Right hindlimb (tissue), 1 donor: ENCODE measurements at regions not wholly inside any gene's neighbourhood (a gene's known extent, or its start where the extent isn't known, plus 50 kb on each side); places are given as distances from the start of the nearest gene placed in this dataset.

Source experiments
- DNase-seq: peaks from one replicate; pipeline ENCODE4 v3.0.0-alpha.2; 2018

DNA sequence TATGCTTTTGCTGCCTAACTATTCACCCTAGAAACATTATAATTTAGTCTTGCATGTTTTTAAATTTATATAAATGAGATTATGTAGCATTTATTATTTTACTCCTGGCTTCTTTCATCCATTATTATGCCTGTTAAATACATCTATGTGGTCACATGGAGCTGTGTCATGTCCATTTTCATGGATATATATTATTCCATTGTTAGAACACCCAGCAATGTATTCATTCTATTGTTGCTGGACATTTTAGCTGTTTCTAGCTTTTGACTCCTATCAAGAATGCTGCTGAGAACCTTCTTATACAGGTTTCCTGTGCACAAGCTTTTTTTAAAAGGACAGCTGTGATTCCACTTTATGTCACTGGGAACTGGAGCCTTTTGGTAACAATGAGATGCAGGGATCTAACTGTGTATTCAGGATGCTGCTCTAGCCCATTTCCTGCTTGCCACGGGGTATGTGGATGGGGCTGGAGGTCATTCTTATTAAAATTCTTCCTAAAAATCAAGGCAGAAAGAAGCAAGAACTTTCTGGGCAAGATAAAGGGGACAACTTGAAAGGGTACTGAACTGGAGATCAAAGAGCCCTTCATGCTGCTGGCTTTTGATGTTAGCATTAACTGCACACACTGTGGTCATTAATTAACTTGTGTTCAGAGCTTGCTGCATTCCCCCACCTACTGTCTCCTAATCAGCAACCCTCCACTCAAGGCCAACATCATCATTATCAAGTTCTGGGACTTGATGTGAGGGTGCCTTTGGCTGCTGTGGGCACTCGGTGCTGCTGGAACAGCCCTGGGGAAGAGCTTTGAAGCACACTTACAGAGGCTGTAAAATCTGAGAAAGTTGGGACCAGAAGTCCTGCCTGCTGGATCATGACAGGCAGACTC is 96.6 kb upstream of the AKIRIN2 start:
- no peak for DNase-seq

DNA sequence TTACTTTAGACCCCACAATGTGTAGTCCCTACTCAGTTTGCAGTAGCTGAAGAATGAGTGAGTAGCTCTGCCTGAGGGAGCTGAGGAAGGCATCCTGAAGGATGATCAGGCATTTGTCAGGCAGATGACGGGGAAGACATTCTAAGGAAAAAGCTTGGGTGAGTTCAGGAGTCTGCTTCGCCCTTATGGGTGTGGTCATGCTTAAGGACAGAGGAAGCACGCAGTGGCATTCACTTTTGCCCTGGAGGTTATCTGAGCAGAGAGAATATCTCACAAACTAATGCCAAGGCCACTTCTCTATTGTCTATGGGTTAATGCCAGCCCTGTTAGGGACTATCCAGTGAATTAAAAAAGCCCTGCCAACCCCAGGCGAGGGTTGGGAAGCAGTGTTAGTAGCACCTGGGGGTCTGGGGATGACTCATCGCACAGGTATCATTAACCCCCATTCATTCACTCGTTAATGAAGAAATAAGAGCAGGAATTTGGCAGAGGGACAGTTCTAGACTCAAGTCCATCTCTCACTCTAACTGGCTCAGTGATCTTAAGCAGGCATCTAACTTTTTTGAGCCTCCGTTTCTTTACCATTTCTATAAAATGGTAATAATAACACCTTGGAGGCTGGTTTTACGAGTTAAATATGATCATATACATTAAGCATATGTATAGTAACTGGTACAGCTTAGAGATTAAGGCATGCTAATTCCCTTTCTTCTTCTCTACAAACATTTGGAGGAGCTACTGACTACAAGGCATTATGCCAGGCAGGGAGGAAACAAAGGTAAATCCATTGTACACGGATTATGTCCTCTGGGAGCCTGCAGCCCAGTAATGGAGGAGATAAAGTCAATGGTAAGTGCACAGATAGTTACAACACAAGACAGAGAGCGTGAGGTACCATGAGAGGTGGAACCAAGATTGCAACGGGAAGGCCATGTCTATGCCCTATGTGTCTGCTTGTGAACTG is 93.2 kb upstream of the AKIRIN2 start:
- DNase-seq: no peak

DNA sequence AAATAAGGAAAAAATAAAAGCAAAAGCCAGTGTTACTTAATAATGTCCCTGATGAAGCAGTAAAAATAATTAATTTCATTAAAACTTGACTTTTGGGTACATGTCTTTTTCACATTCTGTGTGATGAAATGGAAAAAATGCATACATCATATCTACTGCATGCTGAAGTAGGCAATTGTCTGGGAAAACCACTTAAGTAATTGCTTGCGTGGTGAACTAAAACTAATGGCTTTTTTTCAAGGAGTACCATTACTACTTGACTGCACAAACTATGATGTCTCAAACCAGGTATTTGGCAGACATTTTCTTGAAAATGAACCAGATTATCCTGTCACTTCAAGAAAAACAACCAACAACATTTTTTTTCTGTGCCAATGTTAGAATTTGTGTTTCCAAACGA is 91.3 kb upstream of the AKIRIN2 start:
- no peak for DNase-seq

DNA sequence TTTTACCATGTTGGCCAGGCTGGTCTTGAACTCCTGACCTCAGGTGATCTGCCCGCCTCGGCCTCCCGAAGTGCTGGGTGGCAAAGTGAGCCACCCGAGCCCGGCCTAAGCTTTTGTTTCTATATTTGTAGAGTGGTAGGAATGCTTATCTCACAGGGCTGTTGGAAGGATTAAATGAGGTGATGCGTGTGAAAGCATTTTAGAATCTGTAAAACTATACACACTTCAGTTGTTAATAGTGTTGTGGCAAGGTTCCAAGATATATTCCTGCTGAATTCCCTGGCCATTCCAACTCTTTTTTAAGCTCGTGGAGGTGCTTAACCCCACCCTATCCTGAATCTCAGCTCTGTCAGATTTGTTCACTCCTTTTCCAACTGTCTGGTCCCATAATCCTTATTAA is 89.9 kb upstream of the AKIRIN2 start:
- no peak for DNase-seq

DNA sequence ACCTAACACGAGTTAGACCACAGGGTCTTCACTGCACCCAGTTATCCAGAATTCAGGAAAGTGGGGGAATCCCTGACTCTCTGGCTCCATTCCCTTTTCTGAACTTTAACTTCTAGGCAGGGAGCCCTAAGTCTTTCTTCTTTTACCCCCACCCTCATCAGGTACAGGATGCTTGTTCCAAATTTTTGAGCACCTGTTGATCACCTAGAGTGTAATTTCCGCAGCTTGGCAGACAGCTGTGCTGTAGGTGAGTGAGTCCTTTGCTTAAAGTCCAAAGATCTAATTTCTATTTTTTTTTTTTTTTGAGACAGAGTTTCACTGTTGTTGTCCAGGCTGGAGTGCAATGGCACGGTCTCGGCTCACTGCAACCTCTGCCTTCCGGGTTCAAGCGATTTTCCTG is 89.5 kb upstream of the AKIRIN2 start:
- DNase-seq: no peak

DNA sequence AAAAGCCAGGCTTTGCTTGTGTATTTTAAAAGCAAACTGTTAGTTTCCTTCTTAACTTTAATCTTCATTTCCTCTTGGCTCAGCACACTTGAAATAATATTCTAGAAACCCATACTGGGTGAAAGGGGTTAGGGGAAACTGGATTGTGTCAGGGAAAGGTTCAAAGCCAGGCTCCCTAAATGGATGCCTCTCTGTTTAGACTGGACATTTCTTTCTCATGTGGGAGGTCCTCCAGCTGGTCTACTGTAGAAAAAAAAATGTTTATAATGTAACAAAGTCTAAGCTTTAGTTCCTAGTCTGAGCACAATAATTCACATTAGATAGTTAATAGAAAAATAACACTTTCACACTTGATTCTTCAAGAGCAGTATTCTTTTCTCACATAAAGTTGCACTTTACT is 89.0 kb upstream of the AKIRIN2 start:
- DNase-seq: no peak

DNA sequence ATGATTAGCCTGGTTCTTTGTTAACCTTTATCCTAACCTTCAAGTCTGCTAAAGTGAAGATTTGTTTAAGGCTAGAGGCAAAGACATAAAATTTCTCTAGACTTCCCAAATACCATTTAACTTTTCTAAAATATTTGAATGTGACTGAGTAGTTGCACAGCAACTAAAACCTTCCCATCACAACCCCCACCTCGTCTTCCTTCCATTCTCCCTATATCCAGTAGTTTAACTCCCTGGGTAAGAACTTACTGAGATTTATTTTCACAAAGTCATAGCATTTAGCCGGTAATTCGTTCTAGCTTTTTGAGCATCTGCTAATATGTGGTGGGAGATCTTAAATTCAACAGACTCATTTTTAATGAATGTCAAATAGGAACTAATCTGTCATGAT is 87.9 kb upstream of the AKIRIN2 start:
- DNase-seq: no peak

DNA sequence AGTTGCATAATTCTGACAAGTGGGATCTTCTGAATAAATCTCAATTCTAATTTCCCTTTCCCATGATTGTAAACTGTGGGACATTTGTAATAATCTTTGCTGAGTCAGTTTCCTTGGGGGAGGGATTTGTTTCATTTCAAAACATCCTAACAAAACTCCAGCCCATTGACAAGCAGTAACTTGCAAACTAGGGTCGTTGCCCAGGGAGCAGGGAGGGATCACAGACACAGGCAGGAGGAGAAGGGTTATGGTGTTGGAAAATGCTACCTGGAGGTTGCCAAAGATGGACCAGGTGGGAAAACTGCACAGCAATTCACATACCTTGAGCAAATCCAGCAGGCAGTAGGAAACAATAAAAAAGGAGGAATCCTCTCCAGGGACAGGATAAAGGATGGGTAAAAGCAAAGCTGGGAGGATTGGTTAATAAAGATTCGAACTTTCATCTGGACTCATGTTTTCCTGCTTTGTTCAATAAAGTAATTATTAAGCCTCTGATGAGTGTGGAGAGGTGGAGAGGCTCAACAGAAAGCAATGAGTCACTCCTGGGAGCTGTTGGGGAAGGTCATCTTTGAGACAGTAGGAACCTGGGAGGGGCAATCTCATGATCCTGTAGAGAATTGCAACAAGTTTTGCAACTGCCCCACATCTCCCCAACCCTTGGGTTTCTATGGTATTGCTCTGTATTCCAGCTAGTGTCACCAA is 87.3 kb upstream of the AKIRIN2 start:
- DNase-seq: no peak

DNA sequence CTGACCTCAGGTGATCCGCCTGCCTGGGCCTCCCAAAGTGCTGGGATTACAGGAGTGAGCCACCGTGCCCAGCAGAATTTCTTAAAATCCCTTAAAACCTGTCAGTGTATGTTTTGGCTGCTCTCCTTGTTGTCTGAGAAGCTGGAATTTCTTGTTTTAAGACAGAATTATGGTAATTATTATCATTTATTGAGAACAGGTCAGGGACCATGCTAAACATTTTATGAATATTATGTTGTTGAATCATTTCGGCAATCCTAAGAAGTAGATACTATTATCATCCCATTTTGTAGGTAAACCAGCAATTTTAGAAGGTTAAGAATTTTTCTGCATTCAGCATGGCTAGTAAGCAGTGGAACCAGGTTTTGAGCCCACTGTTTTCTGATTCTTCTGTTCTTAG is 86.1 kb upstream of the AKIRIN2 start:
- no peak for DNase-seq

DNA sequence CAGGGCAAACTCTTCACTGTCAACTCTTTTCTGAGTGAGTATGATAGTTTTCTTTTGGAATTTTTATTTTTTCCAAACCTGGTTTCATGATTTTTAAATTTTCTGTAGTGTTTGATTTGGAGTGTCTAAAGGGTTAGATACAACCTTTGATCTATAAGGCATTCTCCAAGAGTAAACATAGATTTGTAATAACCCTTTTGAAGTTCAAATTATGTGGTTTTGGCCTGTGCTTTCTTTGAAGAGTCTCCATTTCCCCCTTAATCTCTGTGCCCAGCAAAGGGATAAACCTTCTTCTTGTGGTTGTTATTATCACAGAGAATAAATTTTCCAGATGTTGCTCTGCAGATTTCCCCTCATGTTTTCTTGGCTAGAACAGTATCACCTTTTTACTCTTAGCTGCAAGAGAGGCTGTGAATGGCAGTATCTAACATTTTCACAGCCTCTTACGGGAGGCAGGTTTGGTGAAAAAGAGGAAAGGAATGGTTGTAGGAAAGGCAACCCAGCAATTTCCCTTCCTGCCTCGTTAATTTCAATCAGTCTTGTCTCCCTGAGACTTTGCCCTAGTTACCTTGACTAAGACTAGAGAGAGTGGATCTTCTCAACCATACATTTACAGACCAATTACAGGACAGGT is 83.3 kb upstream of the AKIRIN2 start:
- DNase-seq: no peak

DNA sequence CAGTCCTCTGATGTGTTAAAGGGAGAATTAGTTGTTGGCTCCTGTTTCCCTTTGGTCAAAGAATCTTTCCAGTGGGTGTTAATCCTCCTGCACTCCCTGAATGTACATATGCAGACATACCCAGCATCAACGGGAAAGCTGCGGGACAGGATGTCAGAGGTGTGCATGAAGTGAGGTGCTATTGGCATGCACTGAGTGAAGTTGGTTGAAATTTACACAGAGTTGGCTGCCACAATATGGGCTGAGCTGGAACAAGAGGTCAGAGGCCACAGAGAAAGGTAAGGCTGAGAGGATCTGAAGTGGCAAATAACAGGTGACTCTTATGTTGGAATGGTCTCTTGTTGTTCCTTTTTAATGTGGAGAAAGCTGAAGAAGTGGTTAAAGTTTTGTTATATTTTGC is 82.7 kb upstream of the AKIRIN2 start:
- no peak for DNase-seq

DNA sequence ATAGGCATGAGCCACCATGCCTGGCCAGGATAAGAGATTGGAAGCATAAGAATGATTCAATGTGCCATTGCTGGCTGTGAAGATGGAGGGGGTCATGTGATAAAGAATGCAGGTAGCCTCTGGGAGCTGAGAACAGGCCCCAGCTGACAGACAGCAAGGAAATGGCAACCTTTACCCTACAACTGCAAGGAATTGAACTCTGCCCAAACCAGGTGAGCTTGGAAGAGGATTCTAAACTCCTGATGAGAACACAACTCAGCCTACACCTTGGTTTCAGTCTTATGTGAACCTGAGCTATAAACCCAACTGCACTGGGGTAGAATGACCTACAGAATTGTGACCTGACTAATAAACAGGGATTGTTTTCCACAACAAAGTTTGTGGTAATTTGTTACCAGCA is 82.0 kb upstream of the AKIRIN2 start:
- no peak for DNase-seq

DNA sequence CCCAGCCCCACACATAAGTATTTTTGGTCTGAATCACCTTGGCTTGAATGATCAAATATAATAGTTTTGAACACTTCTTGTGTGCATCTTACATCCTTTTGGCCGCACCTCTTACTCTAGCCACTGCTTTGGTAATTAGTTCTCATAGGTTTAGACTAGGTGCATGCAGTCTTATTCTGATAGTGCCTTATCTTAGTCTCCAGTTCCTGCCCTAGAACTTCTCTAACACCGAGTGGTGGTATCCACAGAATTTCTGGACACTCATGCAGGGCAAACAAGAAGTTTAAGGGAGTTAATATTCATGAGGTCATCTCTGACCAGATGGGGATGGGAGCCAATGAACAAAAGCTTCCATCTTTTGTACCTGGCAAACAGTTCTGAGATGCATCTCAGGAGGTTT is 77.5 kb upstream of the AKIRIN2 start:
- DNase-seq: no peak

DNA sequence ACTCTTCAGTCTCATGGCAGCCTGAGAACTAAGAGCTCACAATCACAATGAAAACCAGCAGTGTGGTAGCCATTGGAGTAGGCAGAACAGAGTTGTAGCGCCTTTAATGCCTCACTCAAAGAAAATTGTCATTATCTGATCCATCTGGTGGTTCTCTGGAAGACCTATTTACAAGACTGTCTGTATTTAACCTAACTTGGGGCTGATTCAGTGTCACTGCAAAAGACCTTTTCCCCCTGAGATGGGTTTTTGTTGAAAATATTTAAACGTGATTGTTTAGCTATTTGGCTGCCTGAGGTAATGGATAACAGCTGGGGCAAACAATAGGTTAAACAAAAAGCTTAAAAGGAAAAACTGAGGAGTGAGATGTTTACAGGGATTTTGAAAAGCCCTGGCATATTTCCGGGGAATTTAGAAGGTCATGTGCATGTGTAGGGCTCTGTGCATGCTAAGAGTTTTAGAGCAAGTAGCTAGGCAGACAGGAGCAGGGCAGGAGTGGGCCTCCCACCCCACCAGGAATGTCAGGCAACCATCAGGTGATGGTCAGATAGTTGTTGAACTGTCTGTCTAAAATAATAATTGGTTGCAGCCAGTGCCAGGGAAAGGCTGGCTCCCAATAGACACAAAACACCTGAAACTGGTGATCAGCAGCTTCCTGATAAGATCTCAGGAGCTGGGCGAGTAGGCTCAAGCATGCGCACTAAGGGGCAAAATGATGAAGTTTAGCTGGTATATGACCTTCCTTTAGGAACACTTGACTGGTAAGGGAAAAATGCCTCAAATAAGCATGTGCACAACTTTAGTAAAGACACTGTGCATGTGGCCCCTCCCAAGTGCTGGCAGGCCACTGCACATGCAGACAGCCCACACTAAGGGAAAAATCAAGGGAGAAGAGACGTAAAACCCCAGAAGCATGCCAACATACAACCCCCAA is 70.8 kb upstream of the AKIRIN2 start:
- no peak for DNase-seq

DNA sequence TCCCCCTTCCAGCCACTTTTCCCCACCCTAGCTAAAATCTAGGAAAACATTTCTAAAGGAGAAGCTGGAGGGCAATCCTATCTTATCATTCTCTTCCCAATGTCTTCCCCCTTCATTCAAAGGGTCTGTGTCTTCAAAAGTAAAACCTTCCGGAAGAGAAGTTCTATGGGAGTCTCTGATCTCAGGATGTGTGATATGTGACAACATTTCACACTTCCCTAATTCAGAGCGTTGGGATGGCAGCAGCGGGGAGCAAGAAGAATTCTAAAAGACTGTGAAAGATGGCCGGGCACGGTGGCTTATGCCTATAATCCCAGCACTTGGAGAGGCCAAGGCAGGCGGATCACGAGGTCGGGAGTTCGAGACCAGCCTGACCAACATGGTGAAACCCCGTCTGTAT is 65.4 kb upstream of the AKIRIN2 start:
- DNase-seq: no peak

DNA sequence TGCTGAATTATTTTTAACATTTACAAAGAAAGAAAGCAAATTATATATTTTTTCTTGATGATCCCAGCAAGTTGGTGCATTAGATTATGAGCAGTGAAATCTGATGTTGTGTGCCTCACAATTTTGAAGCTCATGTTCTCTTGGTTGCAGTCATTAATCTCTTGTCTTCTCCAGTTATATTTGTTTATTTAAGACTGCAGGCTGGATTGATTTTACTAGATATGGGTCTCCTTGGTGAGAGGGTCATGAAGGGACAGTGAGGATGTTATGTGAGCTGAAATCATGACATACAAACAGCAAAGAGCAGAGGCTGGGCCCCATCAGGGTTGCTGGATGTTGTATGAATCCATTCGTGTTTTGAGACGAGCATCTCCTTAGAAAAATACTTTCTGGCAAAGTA is 64.2 kb upstream of the AKIRIN2 start:
- DNase-seq: no peak

DNA sequence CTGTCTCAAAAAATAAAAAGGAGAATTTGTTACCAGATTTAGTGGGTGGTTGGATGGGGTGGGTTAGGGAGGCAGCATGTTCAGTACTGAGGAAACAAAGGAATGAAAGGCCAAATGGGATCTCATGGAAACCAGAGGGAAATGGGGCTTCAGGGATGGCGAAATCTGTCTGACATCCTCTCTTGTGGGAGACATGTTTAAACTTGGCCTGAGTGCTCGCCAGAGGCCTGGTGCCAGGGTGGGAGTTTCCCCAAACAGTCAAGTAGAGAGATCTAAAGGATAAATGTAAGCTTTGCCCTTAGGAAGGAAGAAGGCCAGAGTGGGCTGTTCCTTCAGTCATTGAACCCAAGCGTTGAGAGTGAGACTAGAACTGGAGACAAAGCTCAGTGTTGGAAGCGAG is 61.9 kb upstream of the AKIRIN2 start:
- DNase-seq: no peak

DNA sequence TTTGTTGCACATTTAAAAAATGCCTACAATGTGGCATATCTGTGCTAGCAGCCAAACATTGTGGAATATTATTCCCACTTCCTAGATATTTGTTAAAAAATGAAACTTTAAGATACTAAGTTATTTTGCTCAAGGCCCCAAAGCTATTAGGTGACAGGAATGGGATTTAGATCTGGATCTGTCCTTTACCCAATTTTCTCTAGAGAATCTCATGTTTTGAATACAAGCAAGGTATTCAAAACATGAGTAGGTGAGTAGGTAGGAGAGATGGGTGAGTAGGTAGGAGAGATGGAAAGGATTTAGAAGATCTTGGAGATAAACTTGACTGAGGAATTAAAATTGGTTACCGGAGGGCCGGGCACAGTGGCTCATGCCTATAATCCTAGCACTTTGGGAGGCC is 61.2 kb upstream of the AKIRIN2 start:
- no peak for DNase-seq

DNA sequence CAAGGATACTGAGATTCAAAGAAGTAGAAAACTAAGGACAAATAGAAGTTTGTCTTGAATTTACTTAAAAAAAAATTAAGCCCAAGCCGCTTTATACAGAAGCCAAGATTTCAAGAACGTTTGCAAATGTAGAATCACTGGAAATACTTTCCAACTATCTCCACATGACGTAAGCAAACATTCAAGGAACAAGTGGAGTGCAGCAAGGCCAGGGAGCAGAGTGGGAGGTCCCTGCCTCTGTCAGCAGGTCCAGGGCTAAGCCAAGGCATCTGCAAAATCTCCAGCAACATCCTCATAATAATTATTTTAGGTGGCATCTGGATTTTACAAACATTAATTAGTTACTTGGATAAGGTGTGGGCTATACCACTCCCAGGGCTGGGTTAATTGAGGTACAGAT is 60.1 kb upstream of the AKIRIN2 start:
- no peak for DNase-seq

DNA sequence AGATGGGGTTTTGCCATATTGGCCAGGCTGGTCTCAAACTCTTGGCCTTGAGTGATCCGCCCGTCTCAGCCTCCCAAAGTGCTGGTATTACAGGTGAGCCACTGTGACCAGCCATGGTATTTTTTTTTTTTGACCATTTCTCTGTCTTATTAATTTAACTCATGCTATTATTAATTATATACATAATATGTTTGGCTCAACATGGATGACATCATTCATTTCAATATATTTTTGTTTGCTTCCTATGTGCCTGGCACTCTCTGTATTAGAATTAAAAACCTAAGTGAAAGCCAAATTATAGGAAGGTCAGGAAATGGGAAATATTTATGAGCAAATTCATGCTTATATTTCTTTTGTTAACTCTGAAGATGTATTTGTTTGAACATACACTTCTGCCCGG is 55.8 kb upstream of the AKIRIN2 start:
- DNase-seq: no peak

DNA sequence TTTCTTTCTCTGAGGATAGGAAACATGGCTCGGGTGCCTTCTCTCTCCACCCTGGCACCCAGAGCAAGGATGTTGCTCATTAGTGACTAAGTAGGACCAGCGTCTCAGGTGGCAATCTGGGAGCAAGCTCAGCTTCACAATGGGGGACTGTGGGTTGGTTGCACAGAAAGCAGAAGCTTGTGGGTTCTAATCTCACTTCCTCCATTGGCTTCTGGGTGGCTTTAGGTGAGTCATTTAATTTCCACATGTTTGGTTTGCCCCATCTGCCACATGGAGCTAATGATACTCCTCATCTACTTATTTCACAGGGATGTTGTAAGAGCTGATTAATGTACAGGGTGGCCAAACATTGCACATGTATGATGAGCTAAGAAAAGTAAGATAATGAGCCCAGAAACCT is 54.8 kb upstream of the AKIRIN2 start:
- DNase-seq: no peak
